GM21390 (cell line): ENCODE measurements at regions not wholly inside any gene's neighbourhood (a gene's known extent, or its start where the extent isn't known, plus 50 kb on each side); places are given as distances from the start of the nearest gene placed in this dataset.
"Not testable (repeated sequence)": the region's sequence is repeated elsewhere in the genome, so short reads cannot be mapped to it uniquely, and the experiment has no call there.

Experiments
- ATAC-seq: cut with Tn5 transposase; IDR thresholded peaks from one replicate; pipeline ENCODE4 v1.9.1; 2021; ENCODE audit not compliant: unreplicated experiment

DNA sequence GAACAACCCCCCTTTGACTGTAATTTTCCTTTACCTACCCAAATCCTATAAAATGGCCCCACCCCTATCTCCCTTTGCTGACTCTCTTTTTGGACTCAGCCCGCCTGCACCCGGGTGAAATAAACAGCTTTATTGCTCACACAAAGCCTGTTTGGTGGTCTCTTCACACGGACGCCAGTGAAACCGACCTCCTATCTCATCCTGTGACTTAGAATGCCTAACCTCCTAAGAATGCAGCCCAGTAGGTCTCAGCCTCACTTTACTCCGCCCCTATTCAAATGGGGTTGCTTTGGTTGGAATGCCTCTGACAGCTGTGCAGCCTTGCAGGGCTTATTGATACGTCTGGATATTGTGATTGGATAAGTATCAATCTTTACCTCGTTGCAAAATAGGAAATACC lies 243.8 kb upstream of the PROK2 start:
- ATAC-seq = not testable (repeated sequence)

DNA sequence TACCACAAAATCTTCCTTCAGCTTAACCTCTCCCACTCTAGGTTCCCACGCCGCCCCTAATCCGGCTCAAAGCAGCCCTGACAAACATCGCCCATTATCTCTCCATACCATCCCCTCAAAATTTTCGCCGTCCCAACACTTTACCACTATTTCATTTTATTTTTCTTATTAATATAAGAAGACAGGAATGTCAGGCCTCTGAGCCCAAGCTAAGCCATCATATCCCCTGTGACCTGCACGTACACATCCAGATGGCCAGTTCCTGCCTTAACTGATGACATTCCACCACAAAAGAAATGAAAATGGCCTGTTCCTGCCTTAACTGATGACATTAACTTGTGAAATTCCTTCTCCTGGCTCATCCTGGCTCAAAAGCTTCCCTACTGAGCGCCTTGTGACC lies 243.4 kb upstream of the PROK2 start:
- not testable (repeated sequence) for ATAC-seq

GRCh38 chr3:72027728-72028127 lies 242.8 kb upstream of the PROK2 start:
- ATAC-seq = not testable (repeated sequence)

DNA sequence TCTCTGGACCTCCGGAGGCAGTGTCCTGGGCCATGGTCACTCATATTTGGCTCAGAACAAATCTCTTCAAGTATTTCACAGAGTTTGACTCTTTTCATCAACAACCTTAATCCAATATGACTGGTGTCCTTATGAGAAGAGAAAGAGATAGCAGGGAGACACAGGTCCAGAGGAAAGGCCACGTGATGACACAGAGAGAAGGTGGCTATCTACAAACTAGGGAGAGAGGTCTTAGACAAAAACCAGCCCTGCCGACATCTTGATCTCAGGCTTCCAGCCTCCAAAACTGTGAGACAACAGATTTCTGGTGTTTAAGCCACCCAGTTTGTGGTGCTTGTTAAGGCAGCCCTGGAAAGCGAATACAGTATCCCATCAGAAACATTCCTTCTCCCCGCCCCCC lies 237.1 kb upstream of the PROK2 start:
- ATAC-seq = no peak

DNA sequence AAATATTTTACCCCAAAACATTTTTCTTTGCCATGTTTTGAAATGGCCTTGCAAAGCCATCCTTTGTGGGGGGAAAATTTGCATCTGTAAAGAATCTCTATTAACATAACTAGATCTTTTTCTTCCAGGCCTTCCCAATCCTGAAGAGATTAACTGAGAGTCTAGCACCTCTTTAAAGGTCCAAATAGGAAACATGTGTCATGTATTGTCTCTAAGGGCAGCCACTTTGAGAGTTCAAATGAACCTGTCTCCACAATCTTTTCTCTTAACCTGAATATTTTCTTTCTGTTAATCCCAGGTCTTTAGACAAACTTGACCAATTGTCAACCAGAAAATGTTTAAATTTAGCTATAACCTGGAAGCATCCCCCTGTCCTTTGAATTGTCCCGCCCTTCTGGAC lies 236.6 kb upstream of the PROK2 start:
- no peak for ATAC-seq

GRCh38 chr3:72018343-72018984 lies 233.5 kb upstream of the PROK2 start:
- ATAC-seq = no peak

- no peak for ATAC-seq
Observed at GRCh38 chr3:72017935-72018334, 233.0 kb upstream of the PROK2 start.

DNA sequence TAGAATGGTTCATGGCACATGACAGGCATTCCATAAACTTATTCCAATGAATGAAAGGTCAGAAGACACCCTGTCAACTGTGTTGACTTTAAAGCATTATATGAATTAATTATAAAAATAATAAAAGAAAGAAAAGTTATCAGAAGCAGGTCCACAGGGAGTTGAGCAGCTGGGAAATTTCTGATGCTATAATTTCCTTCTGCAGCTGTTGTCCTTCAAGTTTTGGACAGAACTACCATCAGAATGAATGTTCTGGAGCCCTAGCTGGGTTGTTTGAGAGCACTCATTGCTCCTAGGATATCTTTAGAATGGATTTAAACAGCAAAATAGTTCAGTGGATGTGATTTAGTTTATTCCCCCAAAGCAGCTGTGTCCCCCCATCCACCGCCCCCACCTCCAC lies 232.4 kb upstream of the PROK2 start:
- no peak for ATAC-seq

- ATAC-seq = peak; percentile 70
Observed at GRCh38 chr3:72015463-72015862, 230.5 kb upstream of the PROK2 start.

DNA sequence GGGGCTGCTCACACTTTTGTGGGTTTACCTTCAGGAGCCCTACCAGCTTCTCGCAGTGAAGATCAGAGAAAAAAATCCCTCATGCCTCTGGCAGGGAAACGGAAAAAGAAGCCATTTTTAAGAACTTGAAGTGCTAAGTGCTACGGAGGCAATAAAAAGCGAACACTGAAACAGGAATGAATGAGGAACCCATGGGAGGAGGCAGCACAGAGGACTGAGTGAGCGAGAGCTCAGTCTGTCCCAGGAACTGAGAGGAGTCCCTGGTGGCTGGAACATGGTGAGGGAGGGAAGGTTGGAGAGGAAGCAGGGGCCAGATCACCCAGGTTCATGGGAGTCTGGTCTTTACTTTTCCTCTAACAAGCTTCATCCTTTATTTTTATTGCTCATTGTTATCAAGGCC lies 228.1 kb upstream of the PROK2 start:
- ATAC-seq = no peak

DNA sequence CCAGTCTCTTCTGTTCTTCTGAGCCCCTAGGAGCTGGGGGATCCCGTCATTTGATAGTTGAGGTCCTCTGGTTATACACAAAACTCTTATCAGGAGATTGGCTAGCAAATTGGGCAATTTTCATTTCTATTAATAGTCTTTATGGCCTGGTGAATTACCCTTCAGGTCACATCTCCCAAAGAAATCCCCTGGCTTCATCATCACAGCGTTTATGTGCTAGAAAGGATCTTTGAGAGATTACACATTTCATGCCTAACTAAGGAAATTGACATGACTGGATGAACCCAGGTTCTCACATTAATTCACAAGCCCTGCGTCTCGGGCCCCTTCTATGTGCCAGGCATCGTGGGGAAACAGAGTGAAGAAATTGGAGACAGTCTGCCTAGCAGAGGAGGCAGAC lies 227.4 kb upstream of the PROK2 start:
- ATAC-seq = no peak

- ATAC-seq = no peak
Observed at GRCh38 chr3:72011485-72011884, 226.5 kb upstream of the PROK2 start.

GRCh38 chr3:72009851-72010443 lies 225.0 kb upstream of the PROK2 start:
- ATAC-seq = no peak

GRCh38 chr3:72008226-72008996 lies 223.5 kb upstream of the PROK2 start:
- ATAC-seq = no peak

GRCh38 chr3:72006631-72007556 lies 221.9 kb upstream of the PROK2 start:
- ATAC-seq = no peak

DNA sequence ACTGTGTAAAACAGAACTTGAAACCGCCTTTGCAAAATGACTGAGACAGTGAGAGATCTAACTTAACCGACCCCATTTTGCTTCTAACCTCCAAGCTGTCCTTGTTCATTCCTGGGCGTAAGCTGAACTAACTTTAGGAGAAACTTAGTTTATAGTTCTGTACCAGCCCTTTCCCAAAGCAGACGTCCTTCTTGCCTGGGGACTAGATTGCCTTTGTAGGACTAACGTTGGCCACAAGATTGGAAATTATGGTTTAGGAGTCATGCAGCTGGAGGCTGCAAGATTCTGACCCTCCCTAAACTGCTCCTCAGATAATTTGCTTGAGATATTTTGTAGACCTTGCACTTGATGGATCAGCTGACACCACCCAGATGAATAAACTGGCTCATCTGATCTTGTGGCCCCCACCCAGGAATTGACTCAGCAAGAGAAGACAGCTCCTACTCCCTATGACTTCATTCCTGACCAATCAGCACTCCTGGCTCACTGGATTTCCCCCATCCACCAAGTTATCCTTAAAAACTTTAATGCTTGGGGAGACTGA lies 219.9 kb upstream of the PROK2 start:
- no peak for ATAC-seq

- ATAC-seq = no peak
Observed at GRCh38 chr3:72003936-72004335, 219.0 kb upstream of the PROK2 start.

GRCh38 chr3:72001758-72002157 lies 216.8 kb upstream of the PROK2 start:
- ATAC-seq = no peak

DNA sequence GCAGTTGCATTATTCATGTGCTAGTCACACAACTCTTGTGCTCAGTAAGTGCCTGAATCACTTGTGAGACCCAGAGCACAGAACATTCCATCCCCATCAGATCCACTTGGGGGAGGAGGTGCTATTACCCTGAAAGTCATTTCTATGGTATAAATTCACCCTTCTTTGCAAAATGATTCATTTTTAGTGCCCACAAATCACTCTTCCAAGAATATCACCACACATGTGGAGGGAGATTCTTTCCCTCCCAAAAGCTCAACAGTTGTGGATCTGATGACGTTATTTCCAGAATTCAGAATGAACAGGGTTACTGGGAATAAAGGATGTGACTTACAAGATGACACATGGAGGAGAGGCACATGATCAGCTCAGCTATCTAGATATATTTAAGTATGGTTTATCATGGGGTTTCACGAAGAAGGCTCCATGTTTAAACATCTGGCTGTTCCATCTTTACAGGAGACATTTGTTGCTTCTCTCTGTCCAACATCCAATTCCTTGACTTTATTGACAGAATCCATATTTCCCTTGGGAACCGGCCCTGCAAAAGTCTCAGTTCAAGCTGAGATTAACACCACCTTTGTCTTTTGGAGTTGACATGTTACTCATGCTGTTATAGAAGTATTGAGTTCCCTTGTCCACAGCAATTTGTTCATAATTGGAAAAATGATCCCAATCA lies 214.2 kb upstream of the PROK2 start:
- ATAC-seq = no peak

GRCh38 chr3:71997066-71997653 lies 212.2 kb upstream of the PROK2 start:
- ATAC-seq = no peak
